ENCODE measurements at regions not wholly inside any gene's neighbourhood (a gene's known extent, or its start where the extent isn't known, plus 50 kb on each side); places are given as distances from the start of the nearest gene placed in this dataset.

GRCh38 chr3:178295292-178295912 lies 240.8 kb upstream of the KCNMB2 start:
- DNase-seq, result no peak

- no peak for DNase-seq
Measured at GRCh38 chr3:178297199-178297598, 239.0 kb upstream of the KCNMB2 start.

GRCh38 chr3:178297740-178298139 lies 238.5 kb upstream of the KCNMB2 start:
- no peak for DNase-seq

GRCh38 chr3:178300441-178300959 lies 235.7 kb upstream of the KCNMB2 start:
- DNase-seq, result no peak

GRCh38 chr3:178302966-178303930 lies 233.0 kb upstream of the KCNMB2 start:
- no peak for DNase-seq

- DNase-seq, result no peak
Measured at GRCh38 chr3:178304758-178305467, 231.3 kb upstream of the KCNMB2 start.

GRCh38 chr3:178306432-178307115 lies 229.7 kb upstream of the KCNMB2 start:
- no peak for DNase-seq

- DNase-seq, result no peak
Measured at GRCh38 chr3:178308771-178309170, 227.5 kb upstream of the KCNMB2 start.

- no peak for DNase-seq
Measured at GRCh38 chr3:178310949-178311348, 225.3 kb upstream of the KCNMB2 start.

- DNase-seq, result no peak
Measured at GRCh38 chr3:178313716-178314115, 222.5 kb upstream of the KCNMB2 start.

- no peak for DNase-seq
Measured at GRCh38 chr3:178318340-178318739, 217.9 kb upstream of the KCNMB2 start.

- DNase-seq, result no peak
Measured at GRCh38 chr3:178318941-178319816, 217.1 kb upstream of the KCNMB2 start.

GRCh38 chr3:178320456-178321351 lies 215.5 kb upstream of the KCNMB2 start:
- DNase-seq, result no peak

GRCh38 chr3:178324356-178324755 lies 211.9 kb upstream of the KCNMB2 start:
- no peak for DNase-seq

GRCh38 chr3:178325330-178325729 lies 210.9 kb upstream of the KCNMB2 start:
- no peak for DNase-seq

GRCh38 chr3:178329936-178330335 lies 206.3 kb upstream of the KCNMB2 start:
- DNase-seq, result no peak

GRCh38 chr3:178334239-178334638 lies 202.0 kb upstream of the KCNMB2 start:
- DNase-seq, result no peak

GRCh38 chr3:178336336-178336735 lies 199.9 kb upstream of the KCNMB2 start:
- no peak for DNase-seq

GRCh38 chr3:178340506-178340905 lies 195.7 kb upstream of the KCNMB2 start:
- no peak for DNase-seq

- DNase-seq, result no peak
Measured at GRCh38 chr3:178341636-178342035, 194.6 kb upstream of the KCNMB2 start.

GRCh38 chr3:178342111-178342510 lies 194.1 kb upstream of the KCNMB2 start:
- DNase-seq, result no peak

Data from stimulated activated CD4-positive, alpha-beta T cell treated with anti-CD3 and anti-CD28 coated beads, Interleukin-1b, Interleukin-23, amount 100 ng/mL, for 48 hours (primary cell).